ENCODE measurements at regions not wholly inside any gene's neighbourhood (a gene's known extent, or its start where the extent isn't known, plus 50 kb on each side); places are given as distances from the start of the nearest gene placed in this dataset.

- Histone ChIP-seq H3K79me1 (ENCODE audit: low read depth, low read length) (no peaks in the 10 kb centered on the region), H4K5ac (ENCODE audit: insufficient read length, low read depth, low read length) (no peak overlapping the region), H4K20me1 (replicated peaks in 1 of 2; ENCODE audit: control insufficient read depth in 1 of 2, insufficient read depth in 2 of 2, low read length in 2 of 2) (no peaks in the 10 kb centered on the region), H3K4me2 (ENCODE audit: insufficient read depth in 1 of 2, low read depth in 2 of 2, low read length in 2 of 2) (no peak overlapping the region), H3K56ac (replicated peaks; ENCODE audit: insufficient read length, low read depth, low read length) (no peak overlapping the region), H3K18ac (ENCODE audit: extremely low read depth, low read length) (no peak overlapping the region), H3K36me3 (ENCODE audit: control insufficient read depth in 2 of 4, insufficient read depth in 4 of 4, low read length in 3 of 4) (no peaks in the 10 kb centered on the region), H3K4me1 (replicated peaks in 1 of 4; ENCODE audit: control insufficient read depth in 3 of 4, insufficient read depth in 4 of 4, low read length in 3 of 4) (peaks cover 0 to 2% (median 0%) of the 10 kb centered on the region in 4 experiments; a peak in 2 of 7 replicates), H3K27me3 (replicated peaks in 1 of 4; ENCODE audit: control insufficient read depth in 3 of 4, extremely low read depth in 1 of 4, insufficient read depth in 3 of 4, low read length in 3 of 4) (no peaks in the 10 kb centered on the region), H2AFZ (ENCODE audit: low read length) (no peak overlapping the region), H2BK5ac (ENCODE audit: low read depth, low read length) (no peak overlapping the region; the same call in 1 of the 2 replicates), H2BK15ac (ENCODE audit: low read length) (no peak overlapping the region), H3K23me2 (ENCODE audit: low read depth, low read length) (no peaks in the 10 kb centered on the region), H3K9me3 (ENCODE audit: insufficient read depth in 2 of 2, low read depth in 1 of 2, low read length in 1 of 2) (no peaks in the 10 kb centered on the region), H3K4me3 (ENCODE audit: extremely low read depth in 1 of 4, insufficient read depth in 2 of 4, low read depth in 3 of 4, low read length in 4 of 4) (no peak overlapping the region), H3K79me2 (ENCODE audit: control insufficient read depth in 1 of 2, insufficient read depth in 2 of 2, low read length in 2 of 2) (no peaks in the 10 kb centered on the region), H2BK120ac (replicated peaks; ENCODE audit: low read depth, low read length) (no peak overlapping the region), H3K14ac (ENCODE audit: insufficient read length) (no peak overlapping the region), H3K4ac (replicated peaks; ENCODE audit: insufficient read length, low read depth, low read length) (no peak overlapping the region), H2AK5ac (ENCODE audit: low read depth, low read length) (no peak overlapping the region), H2BK12ac (ENCODE audit: low read depth, low read length) (no peak overlapping the region), H4K8ac (ENCODE audit: extremely low read depth, insufficient read depth, low read length) (no peak overlapping the region), H3K23ac (ENCODE audit: insufficient read length) (no peak overlapping the region), H4K91ac (replicated peaks; ENCODE audit: insufficient read length, low read length) (no peak overlapping the region), H2BK20ac (ENCODE audit: low read length) (no peak overlapping the region), H3K9ac (replicated peaks in 1 of 4; ENCODE audit: extremely low read depth in 1 of 4, low read depth in 3 of 4, low read length in 3 of 4) (no peak overlapping the region), H3K27ac (ENCODE audit: low read depth, low read length) (no peak overlapping the region)
- POLR2A ChIA-PET (ENCODE audit: partially characterized antibody) = no interaction called here
- CTCF ChIA-PET (ENCODE audit: partially characterized antibody) = interaction anchor here (0.6 to 1.1 kb wide), 4 partner anchors 11 to 243 kb away, joined by 3 to 4 read pairs (median 4); no protein-coding TSS in a partner anchor
- DNase-seq (ENCODE audit: low read depth in 1 of 2, low spot score in 2 of 2) = peak in 1 of 2 experiments; percentile 42
- 87% methylated on average over 21 of the region's 21 CpGs; no CpG with 5 or more reads in 1 of the 2 experiments for WGBS, 2 experiments (ENCODE audit: extremely low coverage in 1 of 2, insufficient coverage in 1 of 2, insufficient read length in 1 of 2, insufficient replicate concordance in 2 of 2, low coverage in 1 of 2, low lambda C conversion rate in 2 of 2, missing lambda C conversion rate in 1 of 2)
- no peak for FAIRE-seq
- TF ChIP-seq EP300 (IDR thresholded peaks at IDR 0.05; ENCODE audit: borderline replicate concordance in 1 of 2, low read depth in 2 of 2, low read length in 2 of 2) = no peak
- no peak for TF ChIP-seq RAD21 (IDR thresholded peaks at IDR 0.05 in 1 of 2, conservative IDR thresholded peaks at IDR 0.05 in 1 of 2; ENCODE audit: low read depth in 2 of 2, low read length in 2 of 2)
- TF ChIP-seq TAF1 (IDR thresholded peaks at IDR 0.05; ENCODE audit: low read depth, low read length) = no peak
- TF ChIP-seq BRCA1 (IDR thresholded peaks at IDR 0.05; ENCODE audit: low read depth, low read length) = no peak
- TF ChIP-seq CHD2 (IDR thresholded peaks at IDR 0.05; ENCODE audit: low read length) = no peak
- TF ChIP-seq BCL11A (IDR thresholded peaks at IDR 0.05; ENCODE audit: low read depth in 2 of 2, low read length in 2 of 2) = no peak
- no peak for TF ChIP-seq PHF8 (conservative IDR thresholded peaks at IDR 0.05; ENCODE audit: low read depth, low read length)
- TF ChIP-seq POLR2AphosphoS5 (IDR thresholded peaks at IDR 0.05; ENCODE audit: low read depth, low read length) = no peak
- TF ChIP-seq KDM4A (IDR thresholded peaks at IDR 0.05; ENCODE audit: low read depth, low read length, severe bottlenecking) = no peak
- TF ChIP-seq TAF7 (optimal IDR thresholded peaks at IDR 0.05; ENCODE audit: borderline replicate concordance, low read depth, low read length) = no peak
Observed at GRCh38 chr2:584863-585823, 92.1 kb downstream of the TMEM18 start.
